Memory B cell (primary cell): ENCODE measurements at regions not wholly inside any gene's neighbourhood (a gene's known extent, or its start where the extent isn't known, plus 50 kb on each side); places are given as distances from the start of the nearest gene placed in this dataset.
"Not testable (repeated sequence)": the region's sequence is repeated elsewhere in the genome, so short reads cannot be mapped to it uniquely, and the experiment has no call there.

ENCODE experiments used
- ATAC-seq: fragments of 150-1000 bp; cut with Tn5 transposase; 2 replicates; pipeline ENCODE4 v1.10.0; 2021; ENCODE audit warnings: low read depth, mild to moderate bottlenecking, moderate library complexity
- DNase-seq, 2 donors: peaks; one replicate each; pipeline ENCODE4 v3.0.0; 2022; ENCODE audit warnings: low spot score in 2 of 2
- H3K27ac Mint-ChIP-seq: one replicate; pipeline ENCODE4 v1.8.0; 2022; ENCODE audit warnings: mild to moderate bottlenecking, moderate library complexity, mixed read lengths
- H3K27me3 Mint-ChIP-seq: one replicate; pipeline ENCODE4 v1.8.0; 2022; ENCODE audit warnings: mixed read lengths
- H3K36me3 Mint-ChIP-seq: one replicate; pipeline ENCODE4 v1.8.0; 2022; ENCODE audit warnings: mild to moderate bottlenecking, mixed read lengths
- H3K4me1 Mint-ChIP-seq: one replicate; pipeline ENCODE4 v1.8.0; 2022; ENCODE audit warnings: mixed read lengths
- H3K4me3 Mint-ChIP-seq: one replicate; pipeline ENCODE4 v1.8.0; 2022; ENCODE audit warnings: mild to moderate bottlenecking, moderate library complexity, mixed read lengths
- H3K9me3 Mint-ChIP-seq: one replicate; pipeline ENCODE4 v1.8.0; 2022; ENCODE audit warnings: mixed read lengths

- Mint-ChIP-seq H3K4me3 (no peak overlapping the region), H3K27ac (no peak overlapping the region), H3K36me3 (no peaks in the 10 kb centered on the region), H3K4me1 (peaks cover 5% of the 10 kb centered on the region), H3K27me3 (no peaks in the 10 kb centered on the region), H3K9me3 (no peaks in the 10 kb centered on the region)
- ATAC-seq (no peak), DNase-seq (no peak)
Observed at GRCh38 chr7:41571573-41571972, 131.3 kb downstream of the INHBA start.

DNA sequence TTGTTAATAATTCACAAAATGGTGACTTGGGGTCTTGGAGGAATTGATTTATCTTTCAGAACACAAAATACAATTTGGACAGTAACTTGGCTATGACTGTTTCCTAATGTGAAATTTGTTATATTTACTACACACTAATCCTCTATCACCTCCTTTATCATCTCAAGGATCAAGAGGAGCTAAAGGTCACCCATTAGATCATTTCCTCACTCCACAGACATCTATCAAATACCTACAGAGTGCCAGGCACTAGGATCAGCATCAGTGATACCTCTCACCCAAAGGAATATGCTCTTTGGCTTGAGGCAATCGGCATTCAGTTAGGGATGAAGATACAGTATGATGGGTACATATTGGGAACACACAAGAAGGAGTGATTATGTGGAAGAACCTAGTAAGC lies 132.1 kb downstream of the INHBA start:
- no peak for ATAC-seq
- H3K27me3 Mint-ChIP-seq: no peaks in the 10 kb centered on the region
- H3K4me1 Mint-ChIP-seq: peaks cover 5% of the 10 kb centered on the region

GRCh38 chr7:41568135-41568534 lies 134.8 kb downstream of the INHBA start:
- Mint-ChIP-seq H3K36me3 (no peaks in the 10 kb centered on the region), H3K4me1 (peaks cover 5% of the 10 kb centered on the region), H3K27ac (no peak overlapping the region), H3K27me3 (no peaks in the 10 kb centered on the region), H3K9me3 (no peaks in the 10 kb centered on the region), H3K4me3 (no peak overlapping the region)
- DNase-seq: no peak
- no peak for ATAC-seq

More for the DNA sequence above, 132.1 kb downstream of the INHBA start:
- no peak overlapping the region for H3K27ac Mint-ChIP-seq
- no peaks in the 10 kb centered on the region for H3K9me3 Mint-ChIP-seq
- H3K36me3 Mint-ChIP-seq: no peaks in the 10 kb centered on the region
- no peak overlapping the region for H3K4me3 Mint-ChIP-seq
- DNase-seq: no peak

DNA sequence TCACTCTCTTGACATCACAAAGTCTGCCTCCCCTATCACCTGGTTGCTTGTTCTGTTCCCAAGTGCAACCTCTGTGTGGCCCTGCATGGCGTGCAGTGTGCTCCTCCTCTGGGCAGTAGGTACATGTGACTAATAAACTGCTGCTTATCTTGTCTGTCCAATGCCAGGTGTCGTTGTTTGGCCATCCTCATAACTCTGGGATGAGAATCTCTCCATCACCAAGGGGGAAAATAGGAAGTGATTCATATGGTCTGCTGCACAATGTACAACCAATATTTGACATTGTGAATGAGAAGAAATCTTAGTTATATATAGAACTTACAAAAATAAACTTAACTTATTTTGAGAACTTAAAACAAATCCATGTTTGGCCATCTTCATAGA lies 135.2 kb downstream of the INHBA start:
- H3K4me1 Mint-ChIP-seq: peaks cover 5% of the 10 kb centered on the region
- DNase-seq (no peak), ATAC-seq (no peak)
- H3K27ac Mint-ChIP-seq: no peak overlapping the region
- H3K27me3 Mint-ChIP-seq: no peaks in the 10 kb centered on the region
- no peak overlapping the region for H3K4me3 Mint-ChIP-seq
- H3K36me3 Mint-ChIP-seq: no peaks in the 10 kb centered on the region
- H3K9me3 Mint-ChIP-seq: no peaks in the 10 kb centered on the region

DNA sequence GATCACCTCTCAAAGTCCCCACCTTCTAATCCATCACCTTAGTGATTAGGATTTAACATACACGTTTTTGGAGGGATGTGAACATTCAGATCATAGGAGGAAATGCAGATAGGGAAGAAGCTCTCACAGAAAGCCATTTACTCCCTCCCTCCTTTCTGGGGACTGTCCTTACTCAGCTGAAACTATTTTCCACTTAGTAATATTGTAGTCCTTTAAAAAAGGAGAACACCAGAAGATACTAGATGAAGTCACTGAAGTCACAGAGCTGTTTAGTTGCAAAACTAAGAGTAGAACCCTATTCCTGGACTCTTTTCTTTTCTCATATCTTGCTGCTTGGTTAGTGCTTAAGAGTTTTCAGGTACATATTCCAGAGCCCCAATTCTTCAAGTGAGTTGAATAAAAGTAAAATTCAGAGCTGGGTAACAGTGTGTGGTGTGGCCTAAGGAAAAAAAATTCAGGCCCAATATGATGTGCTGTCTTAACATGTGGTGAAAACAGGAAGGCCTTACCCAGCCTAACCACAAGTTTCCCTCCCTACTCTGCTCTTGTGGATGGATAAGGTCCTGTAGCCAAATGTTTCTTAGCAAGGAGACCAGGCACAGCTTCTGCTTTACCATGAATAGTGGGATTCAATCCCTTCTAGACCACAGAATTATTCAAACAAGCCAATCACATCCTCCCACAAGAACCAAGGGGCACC lies 135.7 kb downstream of the INHBA start:
- H3K27ac Mint-ChIP-seq: no peak overlapping the region
- no peaks in the 10 kb centered on the region for H3K9me3 Mint-ChIP-seq
- DNase-seq: no peak
- ATAC-seq: no peak
- H3K36me3 Mint-ChIP-seq: no peaks in the 10 kb centered on the region
- peaks cover 5% of the 10 kb centered on the region for H3K4me1 Mint-ChIP-seq
- H3K4me3 Mint-ChIP-seq: no peak overlapping the region
- H3K27me3 Mint-ChIP-seq: no peaks in the 10 kb centered on the region

DNA sequence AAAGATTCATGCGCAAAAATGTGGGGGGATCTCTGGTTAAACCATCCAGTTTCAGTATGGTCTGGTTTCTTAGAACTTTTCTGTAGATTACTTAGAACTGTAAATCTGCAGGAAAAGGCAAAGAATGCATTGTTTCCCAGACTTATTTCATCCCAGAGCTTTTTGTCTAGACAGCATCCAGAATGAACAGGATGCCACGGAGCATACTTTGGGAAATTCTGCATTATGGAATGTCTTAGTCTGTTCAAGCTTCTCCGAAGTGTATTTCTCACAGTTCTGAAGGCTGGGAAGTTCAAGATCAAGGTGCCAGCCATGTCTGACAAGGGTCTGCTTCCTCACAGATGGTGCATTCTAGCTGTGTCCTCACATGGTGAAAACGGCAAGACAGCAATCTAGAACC lies 136.3 kb downstream of the INHBA start:
- no peak overlapping the region for H3K4me3 Mint-ChIP-seq
- no peak for ATAC-seq
- no peak overlapping the region for H3K27ac Mint-ChIP-seq
- no peak for DNase-seq
- H3K9me3 Mint-ChIP-seq: no peaks in the 10 kb centered on the region
- H3K4me1 Mint-ChIP-seq: peaks cover 5% of the 10 kb centered on the region
- H3K36me3 Mint-ChIP-seq: no peaks in the 10 kb centered on the region
- H3K27me3 Mint-ChIP-seq: no peaks in the 10 kb centered on the region

DNA sequence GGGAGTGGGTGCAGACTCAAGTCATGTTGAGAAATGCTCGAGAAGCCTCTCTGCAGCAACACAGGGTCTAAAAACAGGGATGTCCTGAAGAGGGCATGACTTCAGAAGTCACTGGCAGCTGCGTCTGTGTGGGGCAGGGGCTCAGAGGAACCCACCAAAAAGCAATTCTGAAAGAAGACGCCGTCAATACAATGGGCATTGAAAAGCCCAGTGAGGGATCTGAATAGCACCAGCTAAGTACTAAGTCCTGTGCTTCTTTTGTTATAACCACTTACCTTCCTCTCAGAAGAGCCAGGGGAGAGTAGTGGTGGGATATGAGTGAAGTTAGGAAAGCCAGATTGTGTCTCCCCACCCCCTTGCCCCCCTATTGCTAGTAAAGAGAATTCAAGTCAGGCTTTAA lies 137.2 kb downstream of the INHBA start:
- no peak for ATAC-seq
- no peaks in the 10 kb centered on the region for H3K27me3 Mint-ChIP-seq
- H3K4me1 Mint-ChIP-seq: peaks cover 5% of the 10 kb centered on the region
- no peak overlapping the region for H3K4me3 Mint-ChIP-seq
- DNase-seq: no peak
- no peak overlapping the region for H3K27ac Mint-ChIP-seq
- H3K36me3 Mint-ChIP-seq: no peaks in the 10 kb centered on the region
- no peaks in the 10 kb centered on the region for H3K9me3 Mint-ChIP-seq

DNA sequence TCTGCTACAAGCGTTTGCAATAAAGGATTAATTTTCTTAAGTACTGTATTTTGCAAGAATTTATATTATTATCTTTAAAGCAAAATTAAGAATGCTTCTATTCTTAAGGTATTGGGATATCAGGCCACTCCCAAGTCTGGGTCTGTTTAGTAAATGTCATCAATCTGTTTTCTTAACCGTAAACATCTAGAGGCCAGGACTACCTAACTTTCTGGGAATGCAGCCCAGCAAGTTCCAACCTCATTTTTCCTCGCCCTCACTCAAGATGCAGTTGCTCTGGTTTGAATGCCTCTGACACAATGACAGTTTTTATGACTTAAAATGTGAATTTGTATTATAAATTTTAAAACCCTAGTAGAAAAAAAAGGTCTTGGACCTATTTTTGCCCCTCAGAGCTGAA lies 143.5 kb downstream of the INHBA start:
- Mint-ChIP-seq H3K27ac (no peak overlapping the region), H3K27me3 (peaks cover 2% of the 10 kb centered on the region)

GRCh38 chr7:41554481-41554880 lies 148.4 kb downstream of the INHBA start:
- no peak for DNase-seq
- Mint-ChIP-seq H3K27ac (no peak overlapping the region), H3K9me3 (no peaks in the 10 kb centered on the region), H3K4me1 (no peaks in the 10 kb centered on the region), H3K27me3 (peaks cover 6% of the 10 kb centered on the region), H3K4me3 (no peak overlapping the region), H3K36me3 (no peaks in the 10 kb centered on the region)
- ATAC-seq: no peak

More for the DNA sequence above, 143.5 kb downstream of the INHBA start:
- H3K9me3 Mint-ChIP-seq: no peaks in the 10 kb centered on the region
- DNase-seq: no peak
- no peaks in the 10 kb centered on the region for H3K4me1 Mint-ChIP-seq
- no peak for ATAC-seq
- H3K36me3 Mint-ChIP-seq: no peaks in the 10 kb centered on the region
- H3K4me3 Mint-ChIP-seq: no peak overlapping the region

DNA sequence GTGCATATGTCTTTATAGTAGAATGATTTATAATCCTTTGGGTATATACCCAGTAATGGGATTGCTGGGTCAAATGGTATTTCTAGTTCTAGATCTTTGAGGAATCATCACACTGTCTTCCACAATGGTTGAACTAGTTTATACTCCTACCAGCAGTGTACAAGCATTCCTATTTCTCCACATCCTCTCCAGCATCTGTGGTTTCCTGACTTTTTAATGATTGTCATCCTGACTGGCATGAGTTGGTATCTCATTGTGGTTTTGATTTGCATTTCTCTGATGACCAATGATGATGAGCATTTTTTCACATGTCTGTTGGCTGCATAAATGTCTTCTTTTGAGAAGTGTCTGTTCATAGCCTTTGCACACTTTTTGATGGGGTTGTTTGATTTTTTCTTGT lies 152.8 kb downstream of the INHBA start:
- ATAC-seq, H3K36me3 Mint-ChIP-seq, DNase-seq, H3K9me3 Mint-ChIP-seq, H3K4me3 Mint-ChIP-seq, H3K27me3 Mint-ChIP-seq, H3K4me1 Mint-ChIP-seq, H3K27ac Mint-ChIP-seq: not testable (repeated sequence)

DNA sequence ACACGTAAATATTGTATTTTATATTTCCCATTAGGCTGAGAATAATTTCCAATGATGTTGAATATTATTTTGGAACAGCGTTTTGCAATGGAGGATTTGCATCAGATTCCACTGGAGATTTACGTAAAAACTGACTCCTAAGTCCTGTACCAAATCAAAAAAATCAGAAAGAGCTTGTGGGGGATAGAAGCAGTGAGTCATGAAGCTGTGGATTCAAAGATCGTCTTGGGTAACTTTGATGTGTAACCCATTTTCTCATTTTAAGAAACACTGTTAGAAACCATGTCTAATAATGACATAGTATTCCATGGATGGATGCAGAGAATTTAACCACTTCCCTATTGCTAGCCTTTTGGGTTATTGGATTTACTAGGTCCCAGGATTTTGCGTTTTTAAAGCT lies 158.6 kb downstream of the INHBA start:
- no peaks in the 10 kb centered on the region for H3K36me3 Mint-ChIP-seq
- no peaks in the 10 kb centered on the region for H3K4me1 Mint-ChIP-seq
- ATAC-seq (no peak), DNase-seq (no peak)
- peaks cover 1% of the 10 kb centered on the region for H3K9me3 Mint-ChIP-seq
- H3K27ac Mint-ChIP-seq: no peak overlapping the region
- H3K27me3 Mint-ChIP-seq: peaks cover 5% of the 10 kb centered on the region
- no peak overlapping the region for H3K4me3 Mint-ChIP-seq

GRCh38 chr7:41540601-41541000 lies 162.3 kb downstream of the INHBA start:
- H3K4me1 Mint-ChIP-seq: no peaks in the 10 kb centered on the region
- H3K36me3 Mint-ChIP-seq: no peaks in the 10 kb centered on the region
- peaks cover 1% of the 10 kb centered on the region for H3K9me3 Mint-ChIP-seq
- H3K27me3 Mint-ChIP-seq: peaks cover 5% of the 10 kb centered on the region
- no peak overlapping the region for H3K4me3 Mint-ChIP-seq
- ATAC-seq (no peak), DNase-seq (no peak)
- H3K27ac Mint-ChIP-seq: no peak overlapping the region

DNA sequence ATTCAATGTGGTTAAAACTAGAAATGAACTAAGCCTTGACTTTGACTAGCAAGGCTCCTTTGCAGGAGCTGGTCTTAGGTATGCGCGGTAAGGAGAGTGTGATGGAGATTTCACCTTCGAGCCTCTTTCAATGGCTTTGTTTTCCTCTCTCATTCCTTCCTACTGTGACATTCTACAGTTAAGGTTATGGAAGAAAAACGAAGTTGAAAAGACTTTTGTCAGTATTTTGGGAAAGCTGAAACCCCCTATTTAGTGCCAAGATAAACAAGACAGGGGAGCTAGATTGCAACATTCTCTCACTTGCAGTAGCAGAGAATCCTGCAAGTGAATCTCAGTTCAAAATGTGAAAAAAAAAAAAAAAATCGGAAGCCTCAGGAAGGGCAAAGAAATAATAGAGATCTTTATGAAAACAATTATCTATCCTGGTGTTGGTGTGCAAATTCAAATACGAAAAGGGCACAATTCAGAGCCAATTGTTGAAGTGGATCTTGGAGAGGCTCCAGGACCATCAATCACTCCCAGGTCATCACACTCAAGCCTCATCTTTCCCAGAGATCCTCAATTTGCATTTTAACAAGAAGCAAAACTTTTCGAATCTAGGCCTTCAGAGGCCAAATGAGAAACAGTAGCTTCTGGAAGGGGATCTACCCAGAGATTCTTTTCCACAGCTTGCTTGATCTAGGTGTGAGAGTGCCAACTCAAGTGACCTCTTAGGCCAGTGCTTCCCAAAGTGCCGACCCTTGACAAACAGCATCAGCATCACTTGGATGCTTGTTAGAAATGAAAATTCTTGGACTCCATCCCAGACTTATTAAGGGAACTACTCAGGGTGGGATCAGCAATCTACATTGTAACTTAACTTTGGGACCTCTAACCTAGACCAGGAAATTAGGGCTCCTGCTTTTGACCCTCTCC lies 163.8 kb downstream of the INHBA start:
- Mint-ChIP-seq H3K36me3 (no peaks in the 10 kb centered on the region), H3K27me3 (peaks cover 5% of the 10 kb centered on the region), H3K9me3 (peaks cover 1% of the 10 kb centered on the region), H3K4me1 (no peaks in the 10 kb centered on the region), H3K4me3 (no peak overlapping the region), H3K27ac (no peak overlapping the region)
- DNase-seq (no peak), ATAC-seq (no peak)

DNA sequence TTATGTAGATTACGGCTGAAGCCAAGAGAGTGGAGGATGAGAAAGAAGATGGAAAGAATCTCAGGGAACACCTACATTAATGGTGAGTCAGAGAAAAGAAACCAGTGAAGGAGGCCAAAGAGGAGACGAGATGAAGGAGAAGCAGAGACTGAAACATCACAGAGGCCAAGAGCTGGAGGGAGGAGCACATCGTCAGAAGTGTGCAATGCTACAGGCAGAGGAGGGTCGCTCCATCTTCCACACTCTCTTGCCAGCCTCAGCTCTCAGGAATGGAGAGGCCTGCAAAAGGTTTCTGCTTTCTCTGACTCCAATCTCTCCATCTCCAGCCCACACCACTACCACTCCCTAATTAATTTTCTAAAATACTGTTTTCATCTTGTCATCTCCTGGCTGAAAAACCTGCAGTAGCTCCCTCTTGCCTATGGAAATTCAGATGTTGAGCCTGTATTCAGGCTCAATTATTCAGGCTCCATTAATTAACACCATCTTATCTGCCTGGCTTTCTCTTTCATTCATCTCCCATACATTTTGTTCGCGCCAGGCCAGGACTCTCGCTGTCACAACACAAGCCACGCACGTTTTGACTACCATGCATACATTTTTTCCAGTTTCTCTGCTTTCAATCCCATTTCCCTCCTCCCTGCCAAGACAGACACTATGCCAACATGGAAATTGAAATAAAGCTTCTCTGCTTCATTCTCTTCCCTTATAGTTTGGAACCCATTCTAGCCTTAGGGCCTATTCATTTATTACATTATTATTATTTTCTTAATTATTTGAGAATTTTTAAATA lies 165.8 kb downstream of the INHBA start:
- no peak overlapping the region for H3K27ac Mint-ChIP-seq
- no peaks in the 10 kb centered on the region for H3K36me3 Mint-ChIP-seq
- ATAC-seq (no peak), DNase-seq (no peak)
- H3K27me3 Mint-ChIP-seq: no peaks in the 10 kb centered on the region
- H3K4me1 Mint-ChIP-seq: no peaks in the 10 kb centered on the region
- no peaks in the 10 kb centered on the region for H3K9me3 Mint-ChIP-seq
- no peak overlapping the region for H3K4me3 Mint-ChIP-seq
